ENCODE measurements at regions not wholly inside any gene's neighbourhood (a gene's known extent, or its start where the extent isn't known, plus 50 kb on each side); places are given as distances from the start of the nearest gene placed in this dataset.

GRCh38 chr5:109945097-109945678 is 255.5 kb downstream of the MAN2A1 start:
- Histone ChIP-seq H3K4me1 (no peaks in the 10 kb centered on the region), H3K27ac (no peak overlapping the region), H3K36me3 (no peaks in the 10 kb centered on the region), H3K9me3 (no peaks in the 10 kb centered on the region), H3K27me3 (no peaks in the 10 kb centered on the region), H3K4me3 (no peak overlapping the region)
- no peak for TF ChIP-seq CTCF (IDR thresholded peaks at IDR 0.05)
- intact Hi-C loops (cut with DNase I), result no loop called here
- DNase-seq (no peak), ATAC-seq (no peak)

- intact Hi-C loops (cut with DNase I), result no loop called here
- H3K27ac ChIP-seq, result no peak overlapping the region
- H3K9me3 ChIP-seq, result no peaks in the 10 kb centered on the region
- TF ChIP-seq CTCF (IDR thresholded peaks at IDR 0.05), result no peak
- no peaks in the 10 kb centered on the region for H3K27me3 ChIP-seq
- no peak overlapping the region for H3K4me3 ChIP-seq
- H3K36me3 ChIP-seq, result no peaks in the 10 kb centered on the region
- no peak for DNase-seq
- H3K4me1 ChIP-seq, result no peaks in the 10 kb centered on the region
- ATAC-seq, result no peak
Measured at GRCh38 chr5:109945723-109946480, 256.2 kb downstream of the MAN2A1 start.

- ATAC-seq, result no peak
- Histone ChIP-seq H3K27me3 (no peaks in the 10 kb centered on the region), H3K4me1 (no peaks in the 10 kb centered on the region), H3K4me3 (no peak overlapping the region), H3K36me3 (no peaks in the 10 kb centered on the region), H3K27ac (no peak overlapping the region), H3K9me3 (no peaks in the 10 kb centered on the region)
- intact Hi-C loops (cut with DNase I), result no loop called here
- no peak for TF ChIP-seq CTCF (IDR thresholded peaks at IDR 0.05)
- no peak for DNase-seq
Measured at GRCh38 chr5:109946610-109947009, 256.9 kb downstream of the MAN2A1 start.

GRCh38 chr5:109947667-109948066 is 257.9 kb downstream of the MAN2A1 start:
- Histone ChIP-seq H3K4me1 (no peaks in the 10 kb centered on the region), H3K36me3 (no peaks in the 10 kb centered on the region), H3K9me3 (no peaks in the 10 kb centered on the region), H3K4me3 (no peak overlapping the region), H3K27me3 (no peaks in the 10 kb centered on the region), H3K27ac (no peak overlapping the region)
- no peak for TF ChIP-seq CTCF (IDR thresholded peaks at IDR 0.05)
- intact Hi-C loops (cut with DNase I), result no loop called here
- no peak for ATAC-seq
- no peak for DNase-seq

GRCh38 chr5:109950634-109951033 is 260.9 kb downstream of the MAN2A1 start:
- intact Hi-C loops (cut with DNase I), result no loop called here
- TF ChIP-seq CTCF (IDR thresholded peaks at IDR 0.05), result no peak
- Histone ChIP-seq H3K27ac (no peak overlapping the region), H3K4me3 (no peak overlapping the region), H3K9me3 (no peaks in the 10 kb centered on the region), H3K4me1 (no peaks in the 10 kb centered on the region), H3K27me3 (no peaks in the 10 kb centered on the region), H3K36me3 (no peaks in the 10 kb centered on the region)
- no peak for DNase-seq
- no peak for ATAC-seq
